Inflammatory macrophage treated with lipopolysaccharide for 1 hour (primary cell): ENCODE measurements at regions not wholly inside any gene's neighbourhood (a gene's known extent, or its start where the extent isn't known, plus 50 kb on each side); places are given as distances from the start of the nearest gene placed in this dataset.

Experiments used
- DNase-seq, 2 donors: peaks; one replicate each; pipeline ENCODE4 v3.0.0-alpha.2; 2020 to 2022

DNA sequence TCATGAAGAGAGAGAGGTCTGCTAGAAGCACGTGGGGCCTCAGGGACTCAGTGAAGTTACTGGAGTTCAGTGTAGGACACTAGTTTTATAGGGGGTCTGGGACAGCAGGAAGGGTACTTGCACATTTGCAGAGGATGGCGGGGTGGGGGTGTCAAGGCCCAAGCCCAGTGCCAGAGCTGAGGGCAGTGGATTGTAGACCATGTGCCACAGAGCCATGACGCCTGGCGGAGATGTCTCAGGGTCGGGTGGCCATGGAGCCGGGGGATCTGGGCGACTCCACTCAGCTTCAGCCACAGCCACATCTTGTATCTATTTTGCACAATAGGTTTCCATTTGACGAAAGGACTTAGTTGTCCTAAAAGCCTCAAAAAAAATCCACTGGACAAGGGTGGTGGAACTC is 50.4 kb upstream of the RGMA start:
- DNase-seq: no peak

DNA sequence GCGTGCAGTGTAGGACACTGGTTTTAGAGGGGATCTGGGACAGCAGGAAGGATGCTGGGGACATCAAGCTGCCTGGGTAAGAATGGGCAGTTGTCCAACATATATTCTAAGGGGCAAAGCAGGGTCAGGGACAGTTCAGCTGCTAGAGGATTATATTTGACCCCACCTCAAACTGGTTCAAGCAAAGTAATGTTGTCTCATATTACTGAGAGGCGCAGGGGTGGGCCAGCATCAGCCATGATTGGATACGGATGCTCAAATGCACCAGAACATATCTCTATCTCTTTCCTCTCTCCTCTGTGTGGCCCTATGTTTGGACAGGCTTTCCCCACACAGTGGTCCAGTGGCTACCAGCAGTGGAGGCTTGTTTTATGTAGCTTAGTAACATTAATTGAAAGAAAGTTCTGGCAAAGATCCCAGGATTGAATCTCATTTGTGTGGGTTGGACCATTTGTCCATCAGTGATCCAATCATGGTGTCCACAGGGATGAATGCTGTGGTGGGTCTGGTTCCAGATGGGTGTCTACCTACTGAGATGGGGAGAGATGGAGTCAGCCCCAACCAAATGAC is 49.8 kb upstream of the RGMA start:
- DNase-seq: no peak
